ENCODE measurements at regions not wholly inside any gene's neighbourhood (a gene's known extent, or its start where the extent isn't known, plus 50 kb on each side); places are given as distances from the start of the nearest gene placed in this dataset.

DNA sequence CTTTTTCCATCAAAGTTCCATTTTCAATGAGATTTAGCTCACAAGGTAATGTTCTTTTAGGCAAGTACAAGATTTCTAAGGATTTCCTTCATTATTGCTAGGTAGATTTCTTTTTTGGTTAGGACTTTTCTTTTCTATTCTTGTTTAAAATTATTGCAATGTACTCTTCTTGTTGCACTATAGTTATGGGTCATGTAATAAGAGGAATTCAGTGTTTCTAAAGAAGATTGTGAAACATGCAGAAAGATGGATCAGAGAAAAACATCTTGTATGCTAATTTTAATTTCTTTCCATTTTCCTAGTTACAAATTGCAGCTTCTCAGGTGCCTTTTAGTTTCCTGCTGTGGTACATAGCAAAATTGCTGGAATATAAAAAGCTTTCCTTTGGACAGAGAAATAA, 56.1 kb downstream of the BTG1 start:
- no peak for DNase-seq (ENCODE audit: low spot score)

DNA sequence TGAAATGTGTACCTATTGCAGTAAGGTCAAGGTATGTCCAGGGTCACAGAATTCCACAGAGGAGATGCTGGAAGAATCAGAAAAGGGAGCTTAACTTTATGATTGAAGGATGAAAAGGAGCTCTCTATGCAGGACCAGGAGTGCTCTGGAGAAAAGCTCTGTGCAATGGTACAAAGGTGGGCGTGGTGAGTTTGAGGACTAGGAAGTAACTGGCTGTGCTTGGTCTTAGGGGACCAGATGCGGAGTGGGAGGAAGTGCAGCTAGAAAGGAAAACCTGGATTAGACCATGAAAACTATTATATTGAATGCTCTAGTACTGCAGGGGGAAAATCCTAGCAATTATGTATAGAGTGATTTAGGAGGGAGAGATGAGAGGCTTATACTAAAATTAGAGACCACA, 56.8 kb downstream of the BTG1 start:
- no peak for DNase-seq (ENCODE audit: low spot score)

DNA sequence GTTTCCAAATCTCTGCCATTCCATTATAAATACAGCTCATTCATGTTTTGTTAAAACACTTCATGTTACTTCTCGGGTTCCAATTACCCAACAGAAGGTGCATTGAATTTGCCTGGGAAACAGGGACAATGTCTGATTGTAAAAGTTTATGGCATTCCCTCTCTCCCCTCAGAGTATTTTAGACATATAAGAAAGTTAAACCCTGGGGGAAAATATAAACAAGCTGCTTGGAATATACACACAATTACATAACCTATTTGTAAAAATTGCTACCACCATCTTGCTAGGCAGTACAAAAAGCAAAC, 60.0 kb downstream of the BTG1 start:
- DNase-seq (ENCODE audit: low spot score): no peak

DNA sequence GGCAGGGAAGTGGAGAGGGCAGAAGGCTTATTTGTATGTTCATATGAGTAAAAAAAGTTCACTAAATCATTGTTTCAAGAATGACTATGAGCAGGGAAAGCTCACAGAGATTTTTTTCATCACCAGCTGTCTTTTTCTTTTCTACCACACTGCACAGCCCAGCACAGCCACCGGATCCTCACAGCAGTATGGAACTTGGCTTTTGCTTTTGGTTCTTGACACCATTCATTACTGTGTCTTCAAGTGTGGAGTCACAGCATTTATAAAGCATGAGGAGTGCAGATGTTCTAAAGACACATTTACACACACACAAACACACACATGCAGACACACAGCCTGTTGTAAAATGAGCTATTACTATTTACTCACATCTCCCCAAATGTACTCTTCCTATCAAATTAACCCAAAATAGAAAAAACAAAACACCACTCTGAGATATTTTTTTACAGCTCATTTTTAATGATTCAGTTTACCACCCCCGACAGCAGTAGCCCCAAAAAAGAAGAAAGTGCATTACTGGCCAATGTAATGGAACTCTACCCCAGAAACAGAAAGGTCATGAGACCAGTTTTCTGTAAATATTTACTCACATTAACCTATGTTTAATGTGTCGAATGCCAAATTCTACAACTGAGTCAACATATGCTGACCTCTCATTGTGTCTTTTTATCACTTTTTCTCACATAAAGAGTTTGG, 60.5 kb downstream of the BTG1 start:
- DNase-seq (ENCODE audit: low spot score): no peak

DNA sequence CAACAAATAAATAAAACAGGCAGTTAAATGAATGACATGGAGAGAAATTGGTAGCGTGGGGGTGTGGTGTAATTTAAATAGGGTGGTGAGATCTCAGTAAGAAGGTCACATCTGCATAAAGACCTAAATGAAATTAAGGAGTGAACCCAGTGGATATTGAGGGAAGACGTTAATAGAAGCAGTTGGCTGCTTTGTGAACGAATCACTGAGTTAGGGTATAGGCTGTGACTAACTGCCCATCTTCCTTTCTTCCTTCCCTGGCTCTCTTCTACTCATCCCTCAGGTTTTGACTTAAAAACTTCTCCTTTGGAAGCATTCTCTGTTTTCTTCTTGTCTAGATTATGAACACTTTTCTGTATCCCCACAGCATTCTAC, 64.7 kb downstream of the BTG1 start:
- DNase-seq (ENCODE audit: low spot score): no peak

DNA sequence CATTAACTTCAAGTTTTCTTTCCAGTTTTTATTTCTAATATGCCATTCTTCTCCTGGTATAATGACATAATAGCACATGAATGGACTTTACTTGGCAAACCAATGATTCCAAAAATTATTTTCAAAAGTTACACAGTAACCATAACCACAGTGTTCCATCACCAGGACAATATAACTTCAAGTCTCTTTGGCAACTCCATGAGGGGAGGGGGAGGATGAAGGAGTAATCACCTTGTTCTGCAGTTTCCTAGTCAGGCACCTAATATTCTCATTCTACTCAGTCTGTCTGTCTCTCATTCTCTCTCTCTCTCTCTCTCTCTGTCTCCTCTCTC, 66.6 kb downstream of the BTG1 start:
- no peak for DNase-seq (ENCODE audit: low spot score)

DNA sequence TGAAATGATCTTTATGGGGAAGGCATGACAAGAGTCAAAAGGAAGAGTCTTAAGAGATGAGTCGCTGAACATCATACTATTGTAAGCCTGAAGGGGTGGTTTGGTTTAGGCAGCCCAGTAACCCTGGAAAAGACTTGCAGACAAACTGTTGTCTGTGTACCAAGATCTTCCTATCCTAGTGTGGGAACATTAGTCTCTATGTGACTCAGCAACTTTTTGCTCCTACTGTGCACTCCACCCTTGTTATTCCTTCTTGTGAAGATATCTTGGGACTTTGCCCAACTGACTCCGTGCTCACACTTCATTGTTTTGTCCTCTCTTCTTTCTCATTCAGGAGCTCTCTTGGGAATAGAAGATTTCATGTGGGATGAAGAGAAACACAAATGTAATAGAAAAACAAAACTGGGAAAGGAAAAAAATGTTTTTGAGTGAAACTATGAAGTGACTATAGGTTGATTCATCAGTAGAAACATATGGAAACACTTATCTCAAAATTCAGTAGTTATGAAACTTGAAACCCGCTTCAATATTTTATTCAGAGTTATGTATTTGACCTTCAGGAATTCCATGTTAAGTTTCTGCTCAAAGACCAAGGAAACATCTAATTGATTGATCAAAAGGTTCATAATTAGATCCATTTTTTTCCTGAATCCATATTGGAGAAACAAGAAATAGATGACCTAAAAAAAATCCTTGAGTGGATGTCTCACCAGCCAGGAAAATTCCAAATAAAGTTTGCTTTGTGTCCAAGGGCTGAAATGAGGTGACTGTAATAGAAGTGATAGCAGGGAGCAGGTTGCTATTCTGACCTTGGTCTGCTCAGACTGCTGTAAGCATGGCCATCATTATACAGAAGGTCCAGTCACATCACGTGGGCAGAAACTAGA, 67.2 kb downstream of the BTG1 start:
- no peak for DNase-seq (ENCODE audit: low spot score)

DNA sequence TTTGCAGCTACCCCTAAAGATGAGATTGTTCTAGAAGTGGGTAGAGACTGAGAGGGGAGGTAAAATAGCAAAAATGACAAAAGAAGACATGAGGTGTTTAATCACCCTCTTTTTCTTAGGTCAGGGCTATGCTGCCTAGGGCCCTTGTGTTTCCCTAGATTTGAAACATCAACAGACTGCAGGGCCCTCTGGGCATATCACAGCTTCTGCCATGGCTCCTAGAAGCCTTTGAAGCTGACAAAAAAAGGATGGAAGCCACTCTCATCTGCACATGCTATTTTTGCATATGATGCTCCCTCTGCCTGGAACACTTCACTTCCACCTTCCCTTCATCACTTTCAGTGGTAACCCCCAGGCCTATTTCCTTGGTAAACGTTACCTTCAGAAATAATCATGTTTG, 68.1 kb downstream of the BTG1 start:
- DNase-seq (ENCODE audit: low spot score): no peak

DNA sequence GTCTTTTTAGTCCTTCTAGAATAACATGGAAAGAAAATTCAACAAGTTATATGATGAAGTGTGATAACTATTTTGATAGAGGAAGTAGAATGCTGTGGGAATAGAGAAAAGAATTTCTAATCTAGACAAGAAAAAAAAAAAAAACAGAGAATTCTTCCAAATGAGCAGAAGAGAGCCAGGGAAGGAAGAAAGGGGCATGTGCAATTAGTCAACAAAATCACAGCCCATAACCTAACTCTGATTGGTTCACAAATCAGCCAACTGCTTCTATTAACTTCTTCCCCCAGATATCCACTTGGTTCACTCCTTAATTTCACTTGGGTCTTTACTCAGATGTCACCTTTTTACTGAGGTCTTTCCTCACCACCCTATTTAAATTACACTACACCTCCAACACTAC, 69.5 kb downstream of the BTG1 start:
- no peak for DNase-seq (ENCODE audit: low spot score)

DNA sequence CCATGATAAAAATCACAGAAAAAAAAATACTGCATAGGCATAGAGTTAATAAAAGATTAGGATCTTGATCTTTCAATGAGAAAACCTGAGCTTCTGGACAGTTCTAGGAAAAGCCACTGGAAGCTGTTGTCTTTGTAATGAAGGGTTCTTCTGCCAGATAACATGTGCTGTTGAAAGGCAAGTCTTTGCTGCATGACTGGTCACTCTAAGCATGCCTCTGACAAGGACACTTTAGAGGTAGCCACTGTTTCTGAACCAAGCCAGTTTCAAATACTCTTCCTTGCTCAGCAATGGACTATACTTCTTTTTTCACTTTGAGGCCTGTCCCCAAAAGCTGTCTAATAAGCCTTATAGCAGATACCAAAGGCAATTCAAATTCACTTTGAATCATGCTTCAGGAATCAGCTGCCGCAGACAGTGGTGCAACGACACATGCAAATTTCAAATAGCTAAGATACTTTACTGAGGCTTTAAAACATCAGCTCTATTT, 70.2 kb downstream of the BTG1 start:
- peak; percentile 21 for DNase-seq (ENCODE audit: low spot score)

DNA sequence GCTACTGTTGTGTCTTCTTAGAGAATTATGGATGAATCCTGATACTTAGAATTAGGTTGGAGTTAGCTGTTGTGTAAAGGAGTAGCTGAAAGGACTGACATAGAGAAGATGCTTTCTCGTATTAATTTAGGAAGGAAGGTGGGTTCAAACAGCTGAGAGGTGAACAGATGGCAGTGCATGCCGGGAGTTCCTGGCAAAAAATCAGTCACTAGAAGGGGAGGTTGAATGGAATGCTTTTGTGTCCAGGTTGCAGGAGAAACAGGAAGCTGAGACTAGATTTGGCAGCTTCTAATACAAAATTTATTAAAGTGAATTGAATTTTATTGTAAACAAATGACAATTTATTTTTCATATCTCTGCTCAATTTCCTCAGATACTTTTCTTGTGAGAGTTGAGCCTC, 70.8 kb downstream of the BTG1 start:
- DNase-seq (ENCODE audit: low spot score): no peak

DNA sequence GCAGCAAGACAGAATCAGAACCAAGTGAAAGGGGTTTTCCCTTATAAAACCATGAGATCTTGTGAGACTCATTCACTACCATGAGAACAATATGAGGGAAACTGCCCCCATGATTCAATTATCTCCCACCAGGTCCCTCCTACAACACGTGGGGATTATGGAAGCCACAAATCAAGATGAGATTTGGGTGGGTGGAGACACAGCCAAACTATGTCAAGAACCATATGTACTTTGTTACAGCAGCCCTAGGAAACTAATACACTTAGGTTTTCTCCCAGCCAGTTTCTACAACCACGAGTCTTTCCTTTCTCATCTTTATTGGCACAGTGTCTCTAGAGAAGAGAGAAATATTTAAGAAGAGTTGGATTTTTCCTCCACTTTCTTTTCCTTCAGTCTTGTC, 72.6 kb downstream of the BTG1 start:
- DNase-seq (ENCODE audit: low spot score): no peak

DNA sequence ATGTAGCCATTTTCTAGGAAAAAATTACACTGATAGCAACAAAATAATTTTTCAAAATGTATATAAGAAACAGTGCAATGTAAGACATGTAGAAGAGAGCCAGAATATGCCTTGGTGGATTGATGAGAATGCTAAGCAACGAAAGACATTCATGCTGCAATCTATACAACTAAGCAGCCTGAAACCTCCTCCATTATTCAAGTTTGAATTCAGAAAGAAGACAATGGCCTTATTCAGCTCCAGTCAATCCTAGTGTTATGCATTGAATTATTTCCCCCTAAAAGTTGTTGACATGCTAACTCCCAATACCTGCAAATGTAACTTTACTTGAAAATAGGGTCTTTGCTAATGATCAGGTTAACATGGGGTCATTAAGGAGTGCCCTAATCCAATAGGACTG, 73.5 kb downstream of the BTG1 start:
- no peak for DNase-seq (ENCODE audit: low spot score)

DNA sequence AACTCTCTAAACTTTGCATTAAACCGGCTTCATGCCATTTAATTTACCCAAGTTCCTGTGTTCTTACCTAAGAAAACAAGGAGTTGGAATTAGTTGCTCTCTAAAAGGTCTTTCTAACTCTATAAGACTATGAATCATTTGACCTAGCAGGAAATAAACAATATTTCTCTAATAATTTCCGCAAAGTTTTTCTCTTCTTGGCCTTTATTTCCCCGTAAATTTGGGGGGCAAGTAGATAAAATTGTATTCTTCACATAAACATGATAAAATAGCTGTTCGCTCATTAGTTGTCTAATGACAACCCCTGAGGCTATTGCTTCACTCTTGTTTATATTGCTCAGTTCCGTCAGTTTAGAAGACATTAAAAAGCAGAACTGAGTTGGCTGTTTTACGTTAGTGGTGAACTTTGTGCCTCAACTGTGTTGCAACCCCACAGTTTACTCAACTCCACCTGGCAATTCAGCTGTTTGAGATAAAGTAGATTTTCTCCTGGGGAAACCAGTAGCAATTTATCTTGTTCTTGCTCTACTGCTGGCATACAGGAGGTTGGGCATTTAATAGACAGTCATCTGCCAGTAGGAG, 74.7 kb downstream of the BTG1 start:
- no peak for DNase-seq (ENCODE audit: low spot score)

DNA sequence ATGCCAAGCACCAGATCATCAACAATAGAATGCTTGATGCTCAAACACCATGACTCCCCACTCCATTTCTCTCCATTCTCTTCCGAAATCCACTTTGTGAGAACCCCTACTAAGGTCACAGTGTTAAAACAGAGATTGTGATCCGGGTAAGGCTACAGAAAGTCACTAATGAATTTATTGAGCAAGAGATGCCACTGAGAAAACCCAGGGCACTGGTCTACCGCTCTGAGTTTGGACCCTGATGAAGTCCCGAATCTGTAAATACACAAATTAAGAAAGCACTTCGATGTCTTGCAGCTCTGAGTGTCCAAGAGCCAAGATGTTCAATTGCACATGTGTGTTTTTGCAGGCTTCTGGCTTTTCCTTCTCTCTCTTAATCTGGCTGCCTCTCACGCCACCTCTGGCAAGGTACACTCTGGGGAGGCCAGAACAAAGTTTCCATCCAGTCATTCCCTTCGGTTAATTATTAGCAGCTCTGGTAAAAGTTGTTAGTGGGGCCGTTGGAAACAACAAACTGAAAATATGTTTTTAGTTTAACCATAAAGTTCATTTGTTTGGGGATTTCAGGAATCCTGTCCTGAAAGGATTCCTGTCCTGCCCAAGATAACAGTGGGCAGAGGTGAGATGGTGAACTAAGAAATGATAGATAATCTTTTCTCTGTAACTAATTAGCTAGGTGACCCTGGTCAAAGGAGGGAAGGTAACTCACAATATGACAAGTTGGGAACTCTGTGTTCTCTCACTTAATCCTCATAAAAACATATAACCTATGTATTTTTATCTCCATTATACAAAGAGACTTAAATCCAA, 75.4 kb downstream of the BTG1 start:
- DNase-seq (ENCODE audit: low spot score): no peak

DNA sequence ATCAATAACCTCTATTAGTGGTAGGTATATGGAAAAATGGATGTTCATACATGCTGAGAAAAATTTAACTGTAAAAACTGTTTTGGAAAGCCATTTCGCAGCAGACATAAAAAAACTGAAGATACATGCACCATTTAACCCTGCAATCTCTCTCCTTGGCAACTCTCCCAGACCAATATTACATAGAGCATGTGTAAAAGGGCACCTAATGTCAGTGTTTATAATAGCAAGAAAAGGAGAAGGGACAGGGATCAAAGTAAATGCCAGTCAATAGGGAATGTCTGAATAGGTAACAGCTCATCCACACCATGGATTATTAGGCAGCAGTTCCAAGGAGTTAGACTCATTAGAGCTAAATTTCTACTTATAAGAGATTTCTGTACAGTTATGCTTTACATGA, 77.2 kb downstream of the BTG1 start:
- no peak for DNase-seq (ENCODE audit: low spot score)

DNA sequence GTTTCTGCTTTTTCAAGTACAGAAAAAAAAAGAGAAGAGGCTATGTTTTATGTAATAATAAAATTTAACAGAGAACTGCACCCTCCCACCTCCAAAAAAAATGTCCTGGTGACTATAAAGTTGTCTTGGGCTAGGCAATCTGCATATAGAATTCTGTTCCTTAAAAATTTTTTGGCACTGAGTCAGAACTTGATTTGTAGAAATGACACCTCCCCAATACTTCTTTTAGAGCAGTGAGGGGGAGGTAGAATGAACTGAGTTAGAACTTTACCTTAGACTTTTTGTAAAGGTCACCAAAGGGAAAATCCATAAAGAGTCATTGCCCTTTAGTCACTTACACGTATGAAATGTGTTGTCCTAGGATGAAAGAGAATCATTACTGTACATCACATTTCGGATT, 80.0 kb downstream of the BTG1 start:
- no peak for DNase-seq (ENCODE audit: low spot score)

DNA sequence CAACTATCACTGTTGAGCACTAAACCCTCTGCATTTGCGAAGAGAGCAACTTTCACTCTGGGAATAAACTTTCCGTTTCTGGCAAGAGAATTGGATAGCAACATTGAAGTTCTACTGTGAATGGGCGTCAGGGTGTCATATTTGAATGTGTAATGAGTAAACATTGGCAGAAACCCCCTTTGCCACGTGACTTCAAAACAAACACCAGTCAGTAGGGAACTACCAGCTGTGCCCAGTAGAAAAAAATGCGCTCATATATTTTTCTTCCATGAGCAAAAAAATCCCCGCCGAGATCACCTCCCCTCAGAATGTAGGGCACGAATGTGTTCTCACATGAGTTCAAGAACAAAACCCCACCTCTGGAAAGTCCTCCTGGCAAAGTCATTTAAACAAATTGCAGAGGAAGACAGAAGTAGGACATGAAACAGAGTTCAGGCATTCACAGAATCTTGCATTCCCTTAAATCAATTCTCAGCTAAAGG, 80.6 kb downstream of the BTG1 start:
- DNase-seq (ENCODE audit: low spot score): peak; percentile 67

DNA sequence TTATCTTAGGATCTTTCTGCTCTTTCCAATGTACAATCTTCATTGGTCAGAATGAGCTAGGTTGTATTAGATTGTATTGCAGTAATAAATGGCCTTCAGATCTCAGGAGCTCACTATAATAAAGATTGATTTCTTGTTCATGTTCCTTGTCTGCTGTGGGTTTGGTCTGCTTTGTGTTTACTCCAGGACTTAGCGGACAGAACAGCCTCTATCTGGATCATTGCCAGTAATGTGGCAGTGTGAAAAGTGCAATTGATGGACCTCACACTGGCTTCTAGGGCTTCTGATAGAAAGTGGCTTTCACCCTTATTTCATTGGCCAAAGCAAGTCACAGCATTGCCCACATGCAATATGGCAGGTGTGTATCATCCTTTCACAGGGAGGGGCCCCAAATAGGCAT, 81.2 kb downstream of the BTG1 start:
- DNase-seq (ENCODE audit: low spot score): no peak

DNA sequence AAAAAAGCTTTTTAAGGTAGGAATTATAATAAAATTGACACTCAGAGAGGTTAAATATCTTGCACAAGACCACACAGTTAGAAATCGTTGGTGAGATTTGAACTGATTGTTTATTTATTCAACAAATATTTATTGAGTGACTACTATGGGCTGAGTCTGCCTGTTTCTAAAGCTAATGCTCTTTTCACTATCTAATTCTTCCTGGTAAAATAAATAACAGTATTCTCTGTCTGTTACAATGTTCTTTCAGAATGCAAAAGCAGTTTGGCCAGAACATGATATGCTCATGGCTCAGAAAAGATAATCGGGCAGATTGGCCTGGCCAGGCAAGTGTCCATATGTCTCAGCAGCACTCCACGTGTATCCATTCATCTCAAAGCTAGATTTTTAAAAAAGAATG, 82.0 kb downstream of the BTG1 start:
- DNase-seq (ENCODE audit: low spot score): no peak

DNA sequence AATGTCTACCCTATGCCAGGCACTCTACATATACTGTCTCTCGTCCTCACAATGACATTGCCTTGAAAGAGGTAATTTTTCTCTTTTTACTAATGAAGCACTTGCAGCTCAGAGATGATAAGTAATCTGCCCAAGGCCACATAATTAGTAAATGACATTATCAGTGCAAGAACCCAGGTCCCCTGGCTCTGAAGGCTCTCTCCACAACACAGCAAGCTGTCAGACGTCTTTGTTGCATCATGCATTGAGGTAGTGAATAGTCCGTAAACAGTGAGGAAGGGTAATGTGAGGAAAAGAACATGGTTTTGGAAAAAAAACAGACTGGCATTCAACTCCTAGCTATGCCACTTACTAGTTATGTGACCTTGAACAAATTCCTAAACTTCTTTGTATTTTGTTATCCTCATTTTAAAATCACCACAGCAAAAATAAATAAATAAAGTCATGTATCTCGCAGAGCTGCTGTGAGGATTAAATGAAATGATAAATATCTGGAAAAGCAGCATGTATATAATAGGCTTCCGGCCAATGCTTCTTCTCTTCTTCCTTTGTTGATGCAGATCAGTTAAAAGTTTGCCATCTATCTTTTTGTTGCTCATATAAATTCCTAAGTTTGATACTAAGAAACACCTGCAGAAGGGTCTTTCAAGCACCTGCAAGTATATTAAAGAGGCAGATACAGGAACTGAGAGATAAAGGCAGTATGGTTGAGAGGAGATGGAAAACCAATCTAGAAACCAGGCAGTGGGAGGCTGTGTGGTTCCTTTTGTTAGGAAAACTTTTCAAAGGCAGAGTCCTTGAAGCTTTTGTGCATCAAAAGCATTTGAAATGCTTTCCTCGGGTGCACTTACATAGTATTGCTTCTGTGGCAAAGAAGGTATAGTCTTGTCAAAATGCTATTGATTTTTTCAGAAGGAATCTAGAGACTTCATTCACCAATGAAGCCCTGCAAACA, 82.8 kb downstream of the BTG1 start:
- DNase-seq (ENCODE audit: low spot score): no peak

Measured in NAMALWA (cell line).